Dedifferentiated amniotic fluid mesenchymal stem cell (primary cell): ENCODE measurements at regions not wholly inside any gene's neighbourhood (a gene's known extent, or its start where the extent isn't known, plus 50 kb on each side); places are given as distances from the start of the nearest gene placed in this dataset.
"Not testable (repeated sequence)": the region's sequence is repeated elsewhere in the genome, so short reads cannot be mapped to it uniquely, and the experiment has no call there.

Experiments used
- DNase-seq: peaks from one replicate; pipeline ENCODE4 v3.0.0-alpha.2; 2016; ENCODE audit errors: extremely low spot score

DNA sequence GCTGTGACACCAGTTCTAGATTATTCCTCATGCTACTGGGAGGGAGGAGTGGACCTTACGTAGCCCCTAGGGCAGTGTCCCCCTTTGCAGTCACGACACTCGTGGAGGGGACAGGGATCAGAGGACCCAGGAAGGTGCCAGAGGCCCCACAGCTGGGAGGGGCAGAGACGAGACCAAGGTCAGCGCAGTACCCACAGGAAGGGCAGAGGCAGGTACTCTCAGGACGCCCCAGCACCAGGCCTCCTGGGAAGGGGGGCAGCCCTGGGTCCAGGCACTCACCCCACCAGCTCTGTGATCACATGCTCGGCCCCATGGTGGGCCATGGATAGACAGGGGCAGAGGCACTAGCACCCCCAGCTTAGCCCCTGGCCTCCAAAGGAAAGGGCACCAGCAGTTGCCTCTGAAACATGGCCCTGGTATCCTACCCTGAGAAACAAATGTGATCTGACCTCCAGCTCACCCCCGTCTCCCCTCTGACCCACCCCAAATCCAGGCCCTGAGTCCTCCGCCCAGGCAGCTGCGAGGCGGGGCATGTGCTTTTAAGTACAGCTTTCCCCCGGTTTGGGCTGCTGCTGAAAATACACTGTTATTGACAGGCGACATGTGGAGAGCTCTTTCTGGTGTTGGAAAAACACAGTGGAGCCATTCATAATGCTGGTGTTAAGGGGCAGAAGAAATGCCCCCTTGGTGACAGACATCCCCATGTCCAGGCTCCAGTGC lies 361.9 kb downstream of the C16orf95 start:
- no peak for DNase-seq

DNA sequence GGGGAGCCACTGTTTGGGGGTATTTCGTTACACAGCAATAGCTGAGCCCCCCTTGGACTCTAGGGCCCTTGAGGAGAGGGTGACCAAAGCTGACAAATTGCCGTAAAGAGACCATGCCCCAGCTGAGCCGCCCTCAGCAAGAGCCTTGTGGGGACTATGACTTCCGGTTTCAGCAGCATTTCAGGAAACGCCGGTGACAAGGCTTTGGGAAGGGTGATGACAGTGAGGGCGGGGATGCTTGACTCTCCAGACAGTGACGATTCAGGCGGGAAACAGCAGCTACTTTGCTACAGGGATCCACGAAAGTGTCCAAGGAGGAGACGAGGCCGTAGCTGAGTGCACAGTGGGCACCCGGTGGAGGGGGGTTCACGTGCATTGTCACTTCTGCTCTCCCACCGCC lies 360.8 kb downstream of the C16orf95 start:
- DNase-seq: no peak

DNA sequence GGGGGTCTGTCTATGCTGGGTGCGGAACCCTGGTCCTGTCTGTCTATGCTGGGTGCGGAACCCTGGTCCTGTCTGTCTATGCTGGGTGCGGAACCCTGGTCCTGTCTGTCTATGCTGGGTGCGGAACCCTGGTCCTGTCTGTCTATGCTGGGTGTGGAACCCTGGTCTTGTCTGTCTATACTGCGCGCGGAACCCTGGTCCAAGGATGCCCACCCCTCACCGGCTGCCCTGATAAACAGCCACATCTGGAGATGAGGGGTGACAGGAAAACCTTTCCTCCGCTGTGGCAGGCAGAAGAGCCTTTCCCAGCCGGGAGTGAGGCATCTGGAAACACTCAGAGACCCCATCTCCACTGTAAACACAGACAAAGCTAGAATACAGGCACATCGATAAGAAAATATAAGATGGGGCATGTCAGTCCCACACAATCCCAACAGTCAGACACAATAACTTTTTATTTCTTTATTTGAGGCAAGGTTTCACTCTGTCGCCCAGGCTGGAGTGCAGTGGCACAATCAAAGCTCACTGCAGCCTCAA lies 359.5 kb downstream of the C16orf95 start:
- DNase-seq: not testable (repeated sequence)

DNA sequence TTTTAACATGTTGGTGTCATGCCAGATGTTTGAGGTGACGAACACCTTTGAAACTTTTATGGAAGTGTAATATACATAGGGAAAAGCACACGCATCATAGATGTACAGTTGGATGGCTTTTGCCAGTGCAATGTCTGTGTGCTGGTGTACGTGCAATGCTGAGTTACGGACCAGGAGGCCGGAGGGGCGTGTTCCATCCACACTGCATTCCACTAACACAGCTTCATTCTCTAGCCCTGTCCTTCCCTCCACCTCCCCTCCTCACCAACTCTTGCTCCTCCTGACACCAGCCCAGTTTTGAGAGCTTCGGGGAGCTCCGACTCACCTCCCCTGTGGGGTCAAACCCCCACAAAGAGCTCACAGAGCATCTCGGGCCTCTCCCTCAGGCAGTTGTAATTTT lies 358.8 kb downstream of the C16orf95 start:
- no peak for DNase-seq

DNA sequence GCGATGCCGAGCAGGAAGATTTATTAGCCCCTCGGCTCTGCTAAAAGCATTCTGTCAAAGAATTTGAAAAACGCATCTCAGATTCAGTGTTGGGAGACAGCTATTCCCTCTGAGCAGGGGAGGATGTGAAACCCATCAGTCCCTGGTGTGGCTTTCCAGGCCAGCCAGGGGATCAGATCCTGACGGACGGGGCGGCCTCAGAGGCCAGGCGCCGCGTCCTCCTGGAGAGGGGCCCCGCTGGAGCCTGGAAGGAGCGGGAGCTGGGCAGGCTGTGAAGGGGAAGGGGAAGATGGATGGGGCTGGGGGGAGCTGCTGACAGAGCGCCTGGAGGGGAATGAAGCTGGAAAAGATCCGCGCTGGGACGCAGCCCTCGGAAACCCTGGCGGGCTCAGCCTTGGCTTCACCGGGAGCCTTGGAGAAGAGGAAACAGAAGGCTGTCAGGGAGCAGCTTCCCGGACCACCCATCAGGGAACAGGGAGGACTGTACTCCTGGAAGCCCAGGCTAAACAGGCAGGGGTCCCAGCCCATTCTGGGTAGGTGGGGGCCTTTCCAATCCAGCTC lies 358.0 kb downstream of the C16orf95 start:
- no peak for DNase-seq

DNA sequence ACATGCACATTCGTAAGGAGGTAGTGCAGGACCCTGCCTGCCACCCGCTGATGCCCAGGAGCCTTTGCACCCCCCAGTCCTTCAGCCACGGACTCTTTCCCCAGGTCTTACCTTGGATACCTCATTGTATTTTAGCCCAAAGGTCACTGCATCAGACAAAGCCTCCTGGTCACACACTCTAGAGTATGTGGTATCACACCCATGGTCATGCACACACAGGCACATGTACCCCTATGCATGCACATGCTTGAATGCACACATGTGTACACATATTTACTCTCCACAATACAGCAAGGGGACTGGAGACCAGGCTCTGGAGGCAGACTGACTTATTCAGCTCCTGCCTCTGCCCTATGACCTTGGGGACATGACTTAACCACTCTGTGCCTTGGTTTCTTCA lies 357.5 kb downstream of the C16orf95 start:
- no peak for DNase-seq

DNA sequence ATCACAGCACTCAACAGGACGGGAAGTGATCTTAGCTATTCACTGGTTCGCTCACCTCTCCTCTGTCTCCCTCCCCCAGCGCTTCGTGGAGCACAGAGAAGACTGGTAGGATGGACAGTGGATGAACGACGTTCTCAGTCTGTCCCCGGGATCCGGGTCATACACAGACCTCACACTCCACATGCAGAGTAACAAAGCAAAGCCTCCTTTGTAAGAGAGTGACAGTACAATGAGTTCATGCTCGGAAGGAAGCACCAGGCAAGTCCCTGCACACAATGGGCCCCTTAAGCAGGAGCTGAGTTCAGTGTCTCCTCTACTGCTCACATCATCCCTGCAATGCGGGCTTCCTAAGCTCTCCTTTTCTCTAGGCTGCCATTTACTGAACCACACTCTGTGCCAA lies 356.9 kb downstream of the C16orf95 start:
- no peak for DNase-seq

DNA sequence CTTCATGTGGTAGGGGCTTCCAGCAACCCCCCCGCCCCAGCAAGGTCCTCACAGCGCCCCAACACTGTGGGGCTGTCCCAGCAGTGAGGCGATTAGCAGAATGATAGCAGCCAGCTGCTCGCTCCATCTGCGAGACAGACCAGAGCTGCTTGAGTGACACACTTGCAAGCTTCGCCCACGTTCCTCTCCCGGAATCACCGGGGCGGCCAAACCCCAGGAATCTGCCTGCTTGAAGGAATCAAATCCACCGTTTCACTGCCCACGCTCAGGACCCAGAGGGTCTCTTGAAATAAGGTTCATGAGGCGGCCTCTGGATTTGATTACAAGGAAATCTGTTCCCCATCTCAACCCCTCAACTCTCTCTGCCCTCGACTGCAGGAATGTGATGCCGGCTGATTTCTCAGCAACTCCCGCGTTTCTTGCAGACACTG lies 356.0 kb downstream of the C16orf95 start:
- DNase-seq: no peak

DNA sequence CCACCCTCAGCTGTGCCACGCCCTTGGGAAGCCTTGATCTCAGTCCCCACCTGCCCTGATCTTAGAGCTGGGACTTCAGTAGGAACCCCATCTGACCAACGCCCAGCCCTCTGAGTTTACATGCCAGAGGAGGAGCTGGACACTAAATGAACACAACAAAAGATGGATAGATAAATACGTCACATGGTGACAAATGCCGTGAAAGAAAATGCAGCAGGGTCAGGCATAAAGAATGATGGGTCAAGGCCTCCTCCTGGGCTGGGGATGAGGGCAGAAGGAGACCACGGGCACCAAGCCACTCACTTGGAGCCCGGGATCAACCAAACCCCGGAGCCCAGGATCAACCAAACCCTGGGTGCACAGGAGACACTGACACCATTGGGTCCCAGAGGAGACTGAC lies 354.9 kb downstream of the C16orf95 start:
- no peak for DNase-seq

DNA sequence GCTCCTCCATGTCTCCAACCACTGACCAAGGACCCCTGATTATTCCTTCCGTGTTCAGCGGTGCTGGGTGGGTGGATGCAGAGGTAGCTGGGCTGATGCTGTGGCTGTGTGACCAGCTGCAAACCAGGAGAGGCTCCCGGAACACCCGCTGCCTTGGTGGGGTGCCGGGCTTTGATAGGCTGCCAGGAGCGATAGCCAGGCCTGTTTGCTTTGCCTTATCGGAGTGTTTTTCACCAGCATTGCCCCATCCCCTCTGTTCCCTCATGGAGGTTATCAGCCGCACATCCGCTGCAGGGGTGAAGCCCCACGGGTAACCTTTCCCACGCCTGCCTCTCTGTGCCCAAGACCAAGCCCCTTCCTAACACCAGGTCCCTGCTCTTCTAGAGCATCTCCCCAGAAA lies 354.3 kb downstream of the C16orf95 start:
- no peak for DNase-seq

DNA sequence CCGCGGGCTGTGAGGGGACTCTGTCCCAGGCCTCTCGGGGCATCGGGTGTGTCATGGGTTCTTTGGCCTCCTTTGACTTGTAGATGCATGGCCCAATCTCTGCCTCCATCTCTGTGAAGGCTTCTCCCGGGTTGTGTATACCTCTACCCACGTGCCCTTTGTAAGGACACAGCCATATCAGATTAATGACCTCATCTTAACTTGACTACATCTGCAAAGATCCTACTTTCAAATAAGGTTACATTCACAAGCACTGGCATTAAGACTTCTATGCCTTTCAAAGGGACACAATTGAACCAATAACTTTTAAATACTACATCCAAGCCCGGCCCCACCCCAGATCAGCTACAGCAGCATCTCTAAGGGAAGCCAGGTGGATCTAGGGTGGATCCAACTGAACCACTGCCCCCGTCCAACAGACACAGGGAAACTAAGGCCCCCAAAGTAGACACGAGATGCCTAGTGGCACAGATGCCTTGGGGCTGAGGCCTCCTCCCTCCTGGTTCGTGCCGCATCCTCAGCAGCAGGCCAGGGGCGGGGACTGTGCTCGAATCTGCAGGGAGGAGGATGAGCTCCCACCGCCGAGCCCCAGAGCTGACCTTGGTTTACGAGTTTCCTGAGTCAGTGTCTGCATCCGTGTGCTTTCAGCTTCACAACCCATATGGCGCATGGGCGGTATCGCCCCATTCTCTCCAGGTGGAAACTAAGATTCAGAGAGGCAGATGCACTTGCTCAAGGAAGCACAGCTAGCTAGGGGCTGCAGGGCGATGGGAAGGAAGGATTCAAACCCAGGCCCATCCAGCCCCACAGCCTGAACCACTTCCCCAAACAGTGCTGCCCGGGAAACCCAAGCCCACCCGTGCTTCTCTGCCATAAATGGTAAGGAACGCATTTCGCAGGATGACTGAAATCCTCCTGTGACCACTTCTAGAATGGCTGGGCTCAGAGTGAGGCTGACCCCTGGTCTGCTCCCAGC lies 353.3 kb downstream of the C16orf95 start:
- no peak for DNase-seq

DNA sequence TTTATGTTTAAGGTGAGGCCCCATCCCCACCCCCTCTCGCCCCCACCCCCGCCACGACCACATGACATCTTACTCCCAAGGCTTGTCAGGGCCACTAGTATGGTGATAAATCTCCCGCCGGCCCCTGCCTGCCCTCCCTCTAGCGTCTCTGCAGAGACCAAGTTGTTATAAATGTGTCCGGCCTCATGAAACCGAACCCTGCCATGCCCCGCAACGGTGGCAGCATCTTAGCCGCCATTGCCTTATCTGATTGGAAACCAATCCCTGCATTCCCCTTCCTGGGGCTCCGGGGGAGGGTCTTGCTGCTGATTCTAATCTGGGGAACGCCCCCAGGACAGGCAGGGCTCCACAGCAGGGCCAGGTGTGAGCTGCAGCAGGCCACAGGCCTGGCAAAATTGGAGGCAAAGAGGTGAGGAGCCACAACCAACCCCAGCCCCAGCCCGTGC lies 352.4 kb downstream of the C16orf95 start:
- no peak for DNase-seq

DNA sequence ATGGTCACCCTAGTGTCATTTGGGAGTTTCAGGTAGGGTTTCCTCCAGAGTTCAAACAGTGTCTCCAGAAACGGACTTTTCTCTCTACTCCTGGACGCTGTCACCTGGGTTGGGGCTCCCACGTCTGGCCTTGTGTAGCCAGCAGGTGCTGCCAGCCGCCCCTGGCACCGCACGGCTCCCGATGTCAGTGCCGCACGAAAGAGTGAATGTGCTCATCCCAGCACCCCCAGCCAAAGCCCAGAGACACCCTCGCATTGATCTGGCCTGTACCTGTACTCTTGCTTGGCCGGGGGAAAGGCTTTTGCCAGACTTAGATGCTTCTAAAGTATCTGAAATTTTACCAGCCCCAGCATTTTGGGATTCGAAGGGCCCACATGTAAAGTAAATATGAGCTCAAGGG lies 351.9 kb downstream of the C16orf95 start:
- no peak for DNase-seq

DNA sequence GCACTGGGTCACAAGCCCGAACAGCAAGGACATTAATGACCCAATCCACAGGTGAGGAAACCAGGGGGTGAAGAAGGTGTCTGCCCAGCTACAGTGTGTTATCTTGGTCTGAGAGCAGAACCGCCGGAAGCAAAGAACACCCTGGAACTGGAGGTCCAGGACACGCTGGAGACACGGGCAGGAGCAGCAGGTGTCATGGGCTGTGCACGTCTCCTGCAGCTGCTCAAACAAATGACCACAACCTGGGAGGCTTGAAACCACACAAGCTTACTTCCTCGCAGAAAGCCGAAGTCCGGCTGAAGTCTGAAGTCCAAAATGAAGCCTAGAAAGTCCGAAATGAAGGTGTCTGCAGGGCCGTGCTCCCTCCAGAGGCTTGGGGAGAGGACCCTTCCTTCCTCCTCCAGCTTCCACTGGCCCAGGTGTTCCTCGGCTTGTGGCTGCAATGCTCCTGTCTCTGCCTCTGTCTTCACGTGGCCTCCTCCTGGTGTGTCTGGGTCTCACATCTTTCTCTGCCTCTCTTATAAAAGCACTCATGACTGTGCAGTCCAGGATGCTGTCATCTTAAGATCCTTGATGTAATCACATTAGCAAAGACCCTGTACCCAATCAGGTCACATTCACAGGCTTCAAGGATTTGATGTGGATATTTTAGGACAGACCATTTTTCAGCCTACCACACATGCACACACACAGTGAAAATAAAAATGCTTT lies 351.2 kb downstream of the C16orf95 start:
- DNase-seq: no peak

DNA sequence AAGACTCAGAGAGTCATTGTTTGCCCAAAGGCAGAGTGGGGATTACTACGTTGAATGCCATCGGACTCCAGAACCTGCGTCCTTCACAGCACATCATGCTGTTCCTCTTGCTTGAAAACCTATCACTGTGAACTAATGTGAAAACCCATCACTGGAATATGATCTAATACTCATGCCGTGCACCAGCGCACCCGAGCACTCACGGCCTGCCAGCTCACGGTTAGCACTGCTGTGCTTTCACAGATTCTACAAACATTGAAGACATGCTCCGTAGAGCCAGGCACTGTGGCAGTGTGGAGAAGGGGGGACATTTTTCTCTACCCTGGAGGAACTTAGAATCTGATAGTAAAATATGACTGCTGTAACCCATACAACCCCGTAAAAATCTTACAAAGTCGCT lies 350.4 kb downstream of the C16orf95 start:
- no peak for DNase-seq

DNA sequence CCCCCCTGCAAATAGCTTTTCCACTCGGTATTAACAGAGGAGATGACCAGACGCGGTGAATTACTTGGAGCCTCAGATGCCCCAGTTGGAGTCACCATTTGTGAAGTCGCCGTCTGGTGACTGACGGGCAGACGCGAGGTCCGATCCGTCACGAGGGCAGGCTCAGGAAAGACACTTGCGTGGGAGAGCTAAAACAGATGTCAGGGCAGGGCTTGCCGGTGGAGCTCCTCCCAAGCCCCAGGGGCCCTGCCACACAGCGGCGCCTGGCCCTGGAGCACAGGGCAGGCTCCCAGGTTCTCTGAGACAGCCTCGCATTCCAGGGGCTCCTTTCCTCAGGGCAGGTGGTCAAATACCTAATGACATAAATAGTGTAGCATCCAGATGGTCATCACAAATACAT lies 348.3 kb downstream of the C16orf95 start:
- no peak for DNase-seq

DNA sequence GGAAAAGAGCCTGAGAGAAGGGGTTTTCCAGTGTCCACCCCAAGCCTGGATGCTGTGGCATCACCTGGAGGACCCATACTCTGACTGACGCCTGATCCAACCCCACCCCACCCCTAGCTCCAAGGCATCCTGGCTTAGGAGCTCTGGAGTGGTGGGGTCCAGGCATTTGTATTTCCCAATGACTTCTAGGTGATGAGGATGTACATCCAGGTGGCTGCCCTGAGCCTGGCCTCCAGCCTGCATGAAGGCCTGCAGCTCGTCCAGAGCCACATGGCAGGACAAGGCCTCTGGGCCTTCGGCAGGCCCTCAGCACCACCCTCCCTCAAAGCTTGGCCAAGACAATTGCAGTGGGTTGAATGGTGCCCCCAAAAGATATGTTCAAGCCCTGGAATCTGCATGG lies 347.5 kb downstream of the C16orf95 start:
- no peak for DNase-seq

DNA sequence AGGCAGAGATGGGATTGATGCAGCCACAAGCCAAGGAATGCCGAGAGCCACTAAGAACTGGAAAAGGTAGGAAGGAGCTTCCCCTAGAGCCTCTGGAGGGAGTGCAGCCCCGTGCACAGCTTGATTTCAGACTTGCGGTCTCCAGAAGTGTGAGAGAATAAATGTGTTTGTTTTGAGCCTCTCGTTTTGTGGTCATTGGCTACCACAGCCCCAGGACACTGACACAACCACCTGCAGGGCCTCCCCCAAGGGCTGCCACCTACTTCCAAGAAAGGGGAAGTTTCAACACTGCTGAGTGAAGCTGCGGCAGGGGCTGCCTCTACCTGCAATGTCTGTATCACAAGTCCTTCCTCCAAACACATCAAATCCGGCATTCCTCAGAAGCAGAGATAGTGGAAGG lies 346.9 kb downstream of the C16orf95 start:
- DNase-seq: no peak

DNA sequence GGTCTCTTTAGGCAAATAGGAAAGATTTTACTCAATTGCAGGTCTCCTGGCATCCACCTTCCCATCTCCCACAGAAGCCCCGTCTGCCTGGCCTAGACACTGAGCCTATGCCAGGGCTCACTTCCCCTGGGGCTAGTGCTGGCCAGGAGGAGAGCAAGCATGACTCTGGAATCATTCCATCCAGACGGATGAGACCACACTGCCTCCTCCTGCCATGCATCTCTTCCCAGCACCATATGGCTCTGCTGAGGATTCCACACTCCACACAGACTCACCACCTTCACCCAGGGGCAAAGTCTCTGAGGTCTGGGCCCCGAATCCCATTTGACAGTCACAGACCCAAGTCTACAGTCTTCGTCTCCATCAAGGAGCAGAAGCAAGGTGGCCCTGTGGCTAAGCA lies 346.5 kb downstream of the C16orf95 start:
- no peak for DNase-seq

DNA sequence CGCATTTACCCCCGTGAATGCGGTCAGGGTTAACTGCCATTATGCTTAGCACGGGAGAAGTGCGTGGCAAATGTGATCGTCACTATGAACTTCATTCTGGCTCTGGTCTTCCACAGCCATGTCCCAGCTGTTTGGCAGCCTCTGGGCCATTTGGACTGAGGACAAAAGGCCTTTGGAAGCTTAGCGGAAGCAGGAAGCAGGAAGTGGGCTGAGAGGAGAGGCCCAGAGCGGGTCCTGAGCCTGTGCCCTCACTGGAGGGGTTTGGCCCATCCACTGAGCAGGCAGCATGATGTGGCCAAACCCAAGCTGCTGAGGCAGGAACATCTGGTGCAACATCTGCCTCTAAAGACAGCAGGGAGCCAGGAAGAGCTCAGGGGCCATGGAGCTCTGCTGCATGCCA lies 345.9 kb downstream of the C16orf95 start:
- DNase-seq: no peak

DNA sequence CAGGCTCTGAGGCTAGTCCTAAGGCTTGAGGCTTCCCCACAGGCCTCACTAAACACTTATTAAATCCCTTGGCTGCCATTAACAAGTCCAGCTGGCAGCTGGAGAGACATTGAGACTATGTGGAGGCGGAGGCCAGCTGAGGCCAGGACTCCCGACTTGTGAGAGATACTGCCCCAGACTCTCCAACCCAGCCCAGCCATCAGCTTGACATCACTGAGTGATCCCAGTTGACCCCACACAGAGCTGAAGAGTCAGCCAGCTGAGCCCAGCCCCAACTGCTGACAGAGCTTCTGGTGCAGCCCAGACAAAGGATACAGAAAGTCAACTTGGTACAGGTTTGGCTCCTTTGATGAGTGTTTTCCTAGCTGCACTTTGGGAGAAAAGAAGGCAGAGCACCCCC lies 343.1 kb downstream of the C16orf95 start:
- DNase-seq: no peak

DNA sequence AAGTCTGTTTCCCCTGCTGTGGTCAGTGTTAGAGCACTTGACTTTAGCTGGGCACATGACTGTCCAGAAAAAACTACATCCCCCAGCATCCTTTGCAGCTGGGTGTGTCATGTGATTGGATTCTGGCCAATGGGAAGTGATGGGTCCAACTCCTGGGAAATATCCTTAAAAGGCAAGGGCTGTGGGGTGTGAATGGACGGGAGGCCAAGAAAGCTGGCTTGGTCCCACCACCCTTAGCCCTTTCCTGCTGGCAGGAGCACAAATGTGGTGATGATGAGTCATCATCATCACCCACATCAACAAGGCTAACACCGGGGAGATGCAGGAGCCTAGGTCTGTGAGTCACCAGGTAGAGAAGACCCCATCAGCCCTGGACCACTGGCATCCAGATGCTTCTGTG lies 341.7 kb downstream of the C16orf95 start:
- DNase-seq: peak; percentile 25
